ENCODE measurements at regions not wholly inside any gene's neighbourhood (a gene's known extent, or its start where the extent isn't known, plus 50 kb on each side); places are given as distances from the start of the nearest gene placed in this dataset.

- Histone ChIP-seq H3K4me1 (replicated peaks in 1 of 2) (no peaks in the 10 kb centered on the region), H3K9me3 (replicated peaks in 1 of 3) (no peaks in the 10 kb centered on the region), H3K4me3 (no peak overlapping the region), H3K27ac (no peak overlapping the region), H3K36me3 (replicated peaks in 1 of 2) (no peaks in the 10 kb centered on the region), H3K27me3 (no peaks in the 10 kb centered on the region)
- DNase-seq: no peak
- intact Hi-C loops (cut with DNase I): no loop called here
- WGBS, 4 donors: 64 to 83% (median 69%) methylated on average over 2 of the region's 2 CpGs
- TF ChIP-seq, protein P1, sequence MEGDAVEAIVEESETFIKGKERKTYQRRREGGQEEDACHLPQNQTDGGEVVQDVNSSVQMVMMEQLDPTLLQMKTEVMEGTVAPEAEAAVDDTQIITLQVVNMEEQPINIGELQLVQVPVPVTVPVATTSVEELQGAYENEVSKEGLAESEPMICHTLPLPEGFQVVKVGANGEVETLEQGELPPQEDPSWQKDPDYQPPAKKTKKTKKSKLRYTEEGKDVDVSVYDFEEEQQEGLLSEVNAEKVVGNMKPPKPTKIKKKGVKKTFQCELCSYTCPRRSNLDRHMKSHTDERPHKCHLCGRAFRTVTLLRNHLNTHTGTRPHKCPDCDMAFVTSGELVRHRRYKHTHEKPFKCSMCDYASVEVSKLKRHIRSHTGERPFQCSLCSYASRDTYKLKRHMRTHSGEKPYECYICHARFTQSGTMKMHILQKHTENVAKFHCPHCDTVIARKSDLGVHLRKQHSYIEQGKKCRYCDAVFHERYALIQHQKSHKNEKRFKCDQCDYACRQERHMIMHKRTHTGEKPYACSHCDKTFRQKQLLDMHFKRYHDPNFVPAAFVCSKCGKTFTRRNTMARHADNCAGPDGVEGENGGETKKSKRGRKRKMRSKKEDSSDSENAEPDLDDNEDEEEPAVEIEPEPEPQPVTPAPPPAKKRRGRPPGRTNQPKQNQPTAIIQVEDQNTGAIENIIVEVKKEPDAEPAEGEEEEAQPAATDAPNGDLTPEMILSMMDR (IDR thresholded peaks at IDR 0.05): no peak
- TF ChIP-seq POLR2A (IDR thresholded peaks at IDR 0.05): no peak
Observed at GRCh38 chr7:13198727-13199126, 511.3 kb downstream of the ARL4A start.

GRCh38 chr7:13201628-13202027, 514.2 kb downstream of the ARL4A start:
- DNase-seq: no peak
- Histone ChIP-seq H3K27ac (no peak overlapping the region), H3K4me3 (no peak overlapping the region), H3K9me3 (replicated peaks in 1 of 3) (no peaks in the 10 kb centered on the region), H3K36me3 (replicated peaks in 1 of 2) (no peaks in the 10 kb centered on the region), H3K27me3 (no peaks in the 10 kb centered on the region), H3K4me1 (replicated peaks in 1 of 2) (no peaks in the 10 kb centered on the region)
- WGBS, 4 donors: 23 to 53% (median 42%) methylated on average over 1 of the region's 1 CpG
- intact Hi-C loops (cut with DNase I): no loop called here
- TF ChIP-seq, protein P1 (IDR thresholded peaks at IDR 0.05): no peak
- no peak for TF ChIP-seq POLR2A (IDR thresholded peaks at IDR 0.05)

- intact Hi-C loops (cut with DNase I): no loop called here
- no peak for TF ChIP-seq POLR2A (IDR thresholded peaks at IDR 0.05)
- TF ChIP-seq, protein P1 (IDR thresholded peaks at IDR 0.05): no peak
- Histone ChIP-seq H3K27ac (no peak overlapping the region), H3K36me3 (replicated peaks in 1 of 2) (no peaks in the 10 kb centered on the region), H3K9me3 (replicated peaks in 1 of 3) (no peaks in the 10 kb centered on the region), H3K4me3 (no peak overlapping the region), H3K4me1 (replicated peaks in 1 of 2) (no peaks in the 10 kb centered on the region), H3K27me3 (no peaks in the 10 kb centered on the region)
- 37 to 58% (median 51%) methylated on average over 1 of the region's 1 CpG for WGBS, 4 donors
- DNase-seq: no peak
Observed at GRCh38 chr7:13217768-13218167, 530.3 kb downstream of the ARL4A start.

DNA sequence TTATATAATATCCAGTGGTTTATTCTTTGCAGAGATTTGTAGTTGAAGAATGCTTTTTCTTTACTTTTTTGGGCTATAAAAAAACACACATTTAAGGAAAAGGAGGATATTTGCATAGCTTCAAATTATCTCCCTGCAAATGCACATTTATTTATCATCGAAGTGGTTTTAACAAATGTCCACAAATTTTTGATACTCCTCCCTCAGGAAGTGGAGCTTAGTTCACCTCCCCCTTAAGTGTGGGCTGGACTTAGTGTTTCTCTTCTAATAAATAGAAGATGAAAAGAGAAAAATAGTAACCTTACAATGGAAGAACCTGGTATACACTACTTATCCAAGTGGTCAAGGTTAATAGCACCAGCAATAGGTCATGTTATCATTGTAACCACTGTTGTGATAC, 537.6 kb downstream of the ARL4A start:
- WGBS, 4 donors: 75 to 87% (median 84%) methylated on average over 1 of the region's 1 CpG
- Histone ChIP-seq H3K9me3 (replicated peaks in 1 of 3) (no peaks in the 10 kb centered on the region), H3K4me1 (replicated peaks in 1 of 2) (no peaks in the 10 kb centered on the region), H3K4me3 (no peak overlapping the region), H3K27me3 (no peaks in the 10 kb centered on the region), H3K27ac (no peak overlapping the region), H3K36me3 (replicated peaks in 1 of 2) (no peaks in the 10 kb centered on the region)
- intact Hi-C loops (cut with DNase I): no loop called here
- TF ChIP-seq, protein P1 (IDR thresholded peaks at IDR 0.05): no peak
- no peak for TF ChIP-seq POLR2A (IDR thresholded peaks at IDR 0.05)
- no peak for DNase-seq
